ENCODE measurements at regions not wholly inside any gene's neighbourhood (a gene's known extent, or its start where the extent isn't known, plus 50 kb on each side); places are given as distances from the start of the nearest gene placed in this dataset.

DNA sequence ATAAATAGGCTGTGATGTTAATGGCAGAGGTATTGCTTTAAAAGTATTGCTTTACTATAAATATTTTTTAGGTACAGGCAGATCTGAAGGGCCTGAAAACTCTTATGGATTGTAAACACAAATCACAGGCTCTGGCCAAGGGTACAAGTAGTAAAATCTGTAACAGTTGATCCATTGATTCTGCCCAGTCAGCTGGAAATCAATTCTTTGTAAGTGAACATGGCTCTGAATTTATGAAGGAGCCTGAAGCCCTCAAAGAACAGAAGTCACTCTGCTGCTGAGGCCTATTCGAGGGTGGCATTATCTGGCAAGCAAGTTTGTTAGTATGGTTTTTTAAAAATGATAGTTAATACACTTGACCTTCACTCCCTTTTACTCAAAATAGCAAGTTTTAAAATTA, 834.0 kb upstream of the TMPRSS15 start:
- Histone ChIP-seq H3K36me3 (ENCODE audit: insufficient read depth, low read length) (no peaks in the 10 kb centered on the region), H3K27ac (ENCODE audit: low read depth, low read length, poor library complexity, severe bottlenecking) (no peak overlapping the region), H3K4me2 (ENCODE audit: low read length) (no peak overlapping the region), H3K4me1 (ENCODE audit: insufficient read depth, low read length, poor library complexity, severe bottlenecking) (no peaks in the 10 kb centered on the region), H2AFZ (ENCODE audit: low read length) (no peak overlapping the region), H4K20me1 (ENCODE audit: insufficient read depth, low read length) (no peaks in the 10 kb centered on the region), H3K9me3 (ENCODE audit: low read length) (peaks cover 37% of the 10 kb centered on the region), H3K4me3 (ENCODE audit: low read depth, low read length, poor library complexity, severe bottlenecking) (no peak overlapping the region), H3K9me2 (ENCODE audit: insufficient read depth, low read length) (no peaks in the 10 kb centered on the region), H3K79me2 (ENCODE audit: insufficient read depth, low read depth, low read length) (no peaks in the 10 kb centered on the region)
- no TSS peak for BruUV-seq (replicated peaks)
- DNase-seq (ENCODE audit: low spot score): no peak
- ChIA-PET POLR2A (no interaction called here), CTCF (ENCODE audit: unreplicated experiment) (no interaction called here)
- TF ChIP-seq, protein P1, sequence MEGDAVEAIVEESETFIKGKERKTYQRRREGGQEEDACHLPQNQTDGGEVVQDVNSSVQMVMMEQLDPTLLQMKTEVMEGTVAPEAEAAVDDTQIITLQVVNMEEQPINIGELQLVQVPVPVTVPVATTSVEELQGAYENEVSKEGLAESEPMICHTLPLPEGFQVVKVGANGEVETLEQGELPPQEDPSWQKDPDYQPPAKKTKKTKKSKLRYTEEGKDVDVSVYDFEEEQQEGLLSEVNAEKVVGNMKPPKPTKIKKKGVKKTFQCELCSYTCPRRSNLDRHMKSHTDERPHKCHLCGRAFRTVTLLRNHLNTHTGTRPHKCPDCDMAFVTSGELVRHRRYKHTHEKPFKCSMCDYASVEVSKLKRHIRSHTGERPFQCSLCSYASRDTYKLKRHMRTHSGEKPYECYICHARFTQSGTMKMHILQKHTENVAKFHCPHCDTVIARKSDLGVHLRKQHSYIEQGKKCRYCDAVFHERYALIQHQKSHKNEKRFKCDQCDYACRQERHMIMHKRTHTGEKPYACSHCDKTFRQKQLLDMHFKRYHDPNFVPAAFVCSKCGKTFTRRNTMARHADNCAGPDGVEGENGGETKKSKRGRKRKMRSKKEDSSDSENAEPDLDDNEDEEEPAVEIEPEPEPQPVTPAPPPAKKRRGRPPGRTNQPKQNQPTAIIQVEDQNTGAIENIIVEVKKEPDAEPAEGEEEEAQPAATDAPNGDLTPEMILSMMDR (conservative IDR thresholded peaks at IDR 0.05; ENCODE audit: low read length): no peak
- no peak for TF ChIP-seq EZH2phosphoT487 (IDR thresholded peaks at IDR 0.05; ENCODE audit: borderline replicate concordance, low read depth, low read length)
- intact Hi-C loops (cut with micrococcal nuclease; ENCODE audit: unreplicated experiment): no loop called here

GRCh38 chr21:19239696-19240095, 836.1 kb upstream of the TMPRSS15 start:
- BruUV-seq (replicated peaks): no TSS peak
- TF ChIP-seq EZH2phosphoT487 (IDR thresholded peaks at IDR 0.05; ENCODE audit: borderline replicate concordance, low read depth, low read length): no peak
- TF ChIP-seq, protein P1 (conservative IDR thresholded peaks at IDR 0.05; ENCODE audit: low read length): no peak
- Histone ChIP-seq H3K4me2 (ENCODE audit: low read length) (no peak overlapping the region), H3K4me3 (ENCODE audit: low read depth, low read length, poor library complexity, severe bottlenecking) (no peak overlapping the region), H3K36me3 (ENCODE audit: insufficient read depth, low read length) (no peaks in the 10 kb centered on the region), H2AFZ (ENCODE audit: low read length) (no peak overlapping the region), H4K20me1 (ENCODE audit: insufficient read depth, low read length) (no peaks in the 10 kb centered on the region), H3K79me2 (ENCODE audit: insufficient read depth, low read depth, low read length) (no peaks in the 10 kb centered on the region), H3K4me1 (ENCODE audit: insufficient read depth, low read length, poor library complexity, severe bottlenecking) (no peaks in the 10 kb centered on the region), H3K27ac (ENCODE audit: low read depth, low read length, poor library complexity, severe bottlenecking) (no peak overlapping the region), H3K9me2 (ENCODE audit: insufficient read depth, low read length) (no peaks in the 10 kb centered on the region), H3K9me3 (ENCODE audit: low read length) (peaks cover 38% of the 10 kb centered on the region)
- no peak for DNase-seq (ENCODE audit: low spot score)
- ChIA-PET CTCF (ENCODE audit: unreplicated experiment) (no interaction called here), POLR2A (no interaction called here)
- intact Hi-C loops (cut with micrococcal nuclease; ENCODE audit: unreplicated experiment): no loop called here

DNA sequence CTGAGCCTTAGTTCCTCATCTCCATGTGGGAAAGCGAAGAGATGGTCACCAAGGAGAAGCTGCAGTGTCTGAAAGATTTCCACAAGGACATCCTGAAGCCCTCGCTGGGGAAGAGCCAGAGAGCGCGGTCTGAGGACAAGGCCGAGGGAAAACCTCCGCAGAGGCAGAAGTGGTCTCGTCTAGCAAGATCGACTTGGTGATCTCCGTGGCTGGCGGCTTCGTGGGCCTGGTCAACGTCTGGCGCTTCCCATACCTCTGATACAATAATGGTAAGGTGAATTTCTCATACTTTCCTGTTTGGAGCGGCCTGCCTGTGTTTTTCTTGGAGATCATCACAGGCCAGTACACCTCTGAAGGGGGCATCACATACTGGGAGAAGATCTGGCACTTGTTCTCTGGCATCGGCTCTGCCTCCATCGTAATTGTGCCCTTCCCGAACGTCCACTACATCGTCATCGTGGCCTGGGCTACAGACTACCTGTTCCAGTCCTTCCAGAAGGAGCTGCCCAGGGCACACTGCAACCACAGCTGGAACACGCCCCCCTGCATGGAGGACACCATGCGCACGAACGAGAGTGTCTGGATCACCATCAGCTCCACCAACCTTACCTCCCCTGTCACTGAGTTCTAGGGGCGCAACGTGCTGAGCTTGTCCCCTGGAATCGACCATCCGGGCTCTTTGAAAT, 841.1 kb upstream of the TMPRSS15 start:
- H4K20me1 ChIP-seq (ENCODE audit: insufficient read depth, low read length): no peaks in the 10 kb centered on the region
- intact Hi-C loops (cut with micrococcal nuclease; ENCODE audit: unreplicated experiment): no loop called here
- no TSS peak for BruUV-seq (replicated peaks)
- H3K4me3 ChIP-seq (ENCODE audit: low read depth, low read length, poor library complexity, severe bottlenecking): no peak overlapping the region
- TF ChIP-seq, protein P1 (conservative IDR thresholded peaks at IDR 0.05; ENCODE audit: low read length): no peak
- TF ChIP-seq EZH2phosphoT487 (IDR thresholded peaks at IDR 0.05; ENCODE audit: borderline replicate concordance, low read depth, low read length): no peak
- DNase-seq (ENCODE audit: low spot score): no peak
- CTCF ChIA-PET (ENCODE audit: unreplicated experiment): no interaction called here
- H3K9me3 ChIP-seq (ENCODE audit: low read length): peaks cover 37% of the 10 kb centered on the region; the same call in 1 of the 2 replicates
- H3K4me1 ChIP-seq (ENCODE audit: insufficient read depth, low read length, poor library complexity, severe bottlenecking): no peaks in the 10 kb centered on the region
- no peaks in the 10 kb centered on the region for H3K9me2 ChIP-seq (ENCODE audit: insufficient read depth, low read length)
- no peak overlapping the region for H3K27ac ChIP-seq (ENCODE audit: low read depth, low read length, poor library complexity, severe bottlenecking)
- H3K79me2 ChIP-seq (ENCODE audit: insufficient read depth, low read depth, low read length): no peaks in the 10 kb centered on the region
- no peak overlapping the region for H3K4me2 ChIP-seq (ENCODE audit: low read length)
- POLR2A ChIA-PET: no interaction called here
- no peak overlapping the region for H2AFZ ChIP-seq (ENCODE audit: low read length)
- no peaks in the 10 kb centered on the region for H3K36me3 ChIP-seq (ENCODE audit: insufficient read depth, low read length)

Data from OCI-LY7 (cell line).